ENCODE measurements at regions not wholly inside any gene's neighbourhood (a gene's known extent, or its start where the extent isn't known, plus 50 kb on each side); places are given as distances from the start of the nearest gene placed in this dataset.

GRCh38 chr4:135732448-135732847, 1530.9 kb upstream of the PABPC4L start:
- no peak for TF ChIP-seq CTCF (IDR thresholded peaks at IDR 0.05; ENCODE audit: low read length)
- no peak for TF ChIP-seq EZH2 (IDR thresholded peaks at IDR 0.05; ENCODE audit: borderline replicate concordance, low read length)

All from OCI-LY1 (cell line).